ENCODE measurements at regions not wholly inside any gene's neighbourhood (a gene's known extent, or its start where the extent isn't known, plus 50 kb on each side); places are given as distances from the start of the nearest gene placed in this dataset.

GRCh38 chr6:108771421-108771820 is 76.8 kb upstream of the ARMC2 start:
- TF ChIP-seq CTCF (IDR thresholded peaks at IDR 0.05) (no peak), POLR2A (IDR thresholded peaks at IDR 0.05) (no peak)

Measured in esophagus squamous epithelium (tissue), 4 donors.